ENCODE measurements at regions not wholly inside any gene's neighbourhood (a gene's known extent, or its start where the extent isn't known, plus 50 kb on each side); places are given as distances from the start of the nearest gene placed in this dataset. TPM values are rescaled to one million over a fixed set of nuclear protein-coding genes. Genes with fewer than 3 reads are reported as not detected.

- Histone ChIP-seq H3K36me3 (replicated peaks in 1 of 2; ENCODE audit: insufficient read depth in 1 of 2, low read depth in 2 of 2) (no peaks in the 10 kb centered on the region), H3K9me3 (no peaks in the 10 kb centered on the region), H3K4me1 (no peaks in the 10 kb centered on the region), H3K27ac (no peak overlapping the region), H3K4me3 (no peak overlapping the region), H3K27me3 (no peaks in the 10 kb centered on the region)
- intact Hi-C loops (cut with DNase I): no loop called here
- ATAC-seq (no peak), DNase-seq (no peak)
- TF ChIP-seq POLR2A (IDR thresholded peaks at IDR 0.05) (no peak), CTCF (IDR thresholded peaks at IDR 0.05) (no peak)
- WGBS, 2 donors: 32 to 38% methylated on average over 1 of the region's 1 CpG
Observed at GRCh38 chr18:28236487-28236886, 59.6 kb upstream of the CDH2 start.

MicroRNA genes in the stretch of these regions (microRNA counts, 767-probe panel; counts per million panel counts)
- 0 to 736 counts per million in 2 donors for microRNA hsa-miR-302f

Small RNAs in the stretch of these regions (microRNA-seq; reads per million reads assigned to microRNA genes)
- gene MIR302F (ENCODE audit: borderline number of aligned reads in 2 of 2, borderline replicate concordance in 2 of 2): 0 reads per million in 2 donors

Small RNAs in the stretch of these regions (small RNA-seq; reads per million reads assigned to genes)
- gene AC023932.1: not detected
- not detected for gene AC105245.1
- gene RNU6-408P: not detected

Measured in body of pancreas (tissue), 4 donors.